Posterior vena cava (tissue), 2 donors: ENCODE measurements at regions not wholly inside any gene's neighbourhood (a gene's known extent, or its start where the extent isn't known, plus 50 kb on each side); places are given as distances from the start of the nearest gene placed in this dataset.
"Not testable (repeated sequence)": the region's sequence is repeated elsewhere in the genome, so short reads cannot be mapped to it uniquely, and the experiment has no call there.

ENCODE experiments used
- DNase-seq: peaks from one replicate; pipeline ENCODE4 v3.0.0-alpha.2; 2020; ENCODE audit warnings: low spot score
- intact Hi-C, 2 donors: fragments of 100-400 bp; cut with DNase I; formaldehyde crosslinking; loops; one replicate each; pipeline versions ENCODE4 v1.14.1 to v1.14.2; 2022 to 2023
- donor health status: DM: yes; HTN: yes; CAD: no.
- donor health status: DM: yes; HTN: yes; CAD: no.

DNA sequence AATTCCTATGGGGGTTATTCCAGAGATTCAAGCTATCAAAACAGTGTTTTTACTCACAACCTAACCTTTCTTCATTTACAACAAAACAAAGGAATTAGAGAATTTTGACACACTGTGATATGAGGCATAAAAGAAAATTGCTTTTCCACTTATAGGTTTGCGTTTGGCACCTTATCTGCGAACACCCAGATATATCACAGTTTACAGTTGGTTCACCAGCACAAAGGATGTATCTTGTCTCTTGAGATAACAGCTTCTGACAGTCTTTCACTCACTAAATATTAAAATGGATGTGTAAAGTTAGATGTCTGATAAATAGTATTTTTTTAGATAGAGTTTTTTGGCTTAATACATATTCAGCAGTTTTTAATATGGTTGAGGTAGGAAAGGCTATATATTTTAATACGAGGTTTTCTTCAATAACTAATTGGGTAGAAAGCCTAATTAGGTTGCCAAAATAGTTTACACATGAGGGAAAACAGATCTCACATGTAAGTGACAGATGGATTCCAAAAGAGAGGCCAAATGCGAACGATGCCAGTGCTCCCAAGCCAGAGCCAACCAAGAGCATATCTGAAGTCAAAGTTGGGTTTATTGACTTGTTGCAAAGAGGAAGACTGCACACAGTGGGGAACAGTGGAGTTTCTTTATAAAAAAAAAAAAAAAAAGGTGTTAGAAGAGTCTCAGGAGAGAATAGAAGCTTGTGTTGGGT is 1495.2 kb downstream of the MAT2B start:
- DNase-seq = no peak
- intact Hi-C loops = no loop called here

DNA sequence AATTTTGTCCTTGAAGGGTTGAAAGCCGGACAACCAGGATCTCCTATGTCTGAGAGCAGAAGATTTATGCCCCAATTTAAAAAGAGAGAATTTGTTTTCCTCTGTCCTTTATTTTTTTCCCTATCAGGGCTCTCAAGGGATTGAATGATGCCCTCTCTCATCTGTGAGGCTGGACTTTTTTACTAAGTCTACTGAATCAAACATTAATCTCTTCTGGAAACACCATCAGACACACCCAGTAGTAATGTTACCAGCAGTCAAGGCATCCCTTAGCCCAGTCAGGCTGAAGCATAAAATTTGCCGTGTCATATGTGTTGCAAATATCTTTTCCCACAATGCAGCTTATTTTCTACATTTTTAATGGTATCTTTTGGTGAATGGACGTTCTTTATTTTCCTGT is 1497.9 kb downstream of the MAT2B start:
- no peak for DNase-seq
- intact Hi-C loops = no loop called here

DNA sequence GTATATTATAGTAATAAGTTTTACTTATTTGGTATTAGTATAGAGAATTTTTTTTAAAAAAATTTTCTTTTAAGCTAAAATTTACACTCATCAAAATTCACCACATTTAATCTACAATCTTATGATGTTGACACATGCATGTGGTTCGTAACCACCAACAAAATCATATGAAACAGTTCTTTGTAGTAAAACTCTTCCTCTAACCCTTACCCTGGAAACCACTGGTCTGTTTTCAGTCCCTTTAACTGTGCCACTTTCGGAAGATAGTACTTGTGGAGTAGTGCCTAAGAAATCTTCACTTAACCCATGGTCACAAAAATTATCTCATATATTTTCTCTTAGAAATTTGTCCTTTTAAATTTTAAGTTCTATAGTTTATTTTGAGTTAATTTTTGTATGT is 1498.8 kb downstream of the MAT2B start:
- no peak for DNase-seq
- intact Hi-C loops = no loop called here

DNA sequence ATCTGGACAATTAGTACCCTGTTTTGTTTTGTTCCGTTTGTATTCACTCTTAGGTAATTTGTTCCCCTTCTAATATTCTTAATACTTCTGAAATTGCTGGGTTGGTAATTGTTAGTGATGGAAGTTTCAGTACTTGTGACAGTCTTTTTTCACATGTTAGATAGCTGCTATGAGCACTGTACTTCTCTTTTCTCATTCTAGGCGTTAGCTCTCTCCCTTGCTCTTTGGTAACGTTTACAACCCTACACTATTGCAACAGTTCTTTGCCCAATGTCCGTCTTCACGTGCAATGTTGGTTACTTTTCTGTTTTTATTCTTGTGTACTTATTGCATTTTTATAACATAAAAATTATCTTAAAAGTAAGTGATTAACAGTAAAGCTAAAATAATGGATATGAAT is 1509.0 kb downstream of the MAT2B start:
- DNase-seq = no peak
- intact Hi-C loops = no loop called here

DNA sequence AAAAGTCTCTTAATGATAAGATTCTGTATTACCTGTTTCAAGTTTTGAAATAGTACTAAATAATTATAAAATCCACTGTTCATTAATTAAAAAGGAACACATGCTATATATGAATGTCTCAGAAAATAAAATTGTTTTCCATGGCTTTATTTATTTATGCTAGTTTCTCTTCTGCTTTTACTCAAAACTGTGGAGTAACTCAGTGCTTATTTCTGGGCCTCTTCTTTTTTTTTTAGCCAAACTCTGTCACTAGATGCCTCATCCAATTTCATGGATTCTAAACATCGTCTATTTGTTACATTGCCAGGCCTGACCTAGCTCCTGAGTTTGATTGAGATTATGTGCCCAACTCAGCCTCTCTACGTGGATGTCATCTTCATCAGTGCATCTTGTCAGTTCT is 1509.7 kb downstream of the MAT2B start:
- intact Hi-C loops = no loop called here
- DNase-seq = no peak

DNA sequence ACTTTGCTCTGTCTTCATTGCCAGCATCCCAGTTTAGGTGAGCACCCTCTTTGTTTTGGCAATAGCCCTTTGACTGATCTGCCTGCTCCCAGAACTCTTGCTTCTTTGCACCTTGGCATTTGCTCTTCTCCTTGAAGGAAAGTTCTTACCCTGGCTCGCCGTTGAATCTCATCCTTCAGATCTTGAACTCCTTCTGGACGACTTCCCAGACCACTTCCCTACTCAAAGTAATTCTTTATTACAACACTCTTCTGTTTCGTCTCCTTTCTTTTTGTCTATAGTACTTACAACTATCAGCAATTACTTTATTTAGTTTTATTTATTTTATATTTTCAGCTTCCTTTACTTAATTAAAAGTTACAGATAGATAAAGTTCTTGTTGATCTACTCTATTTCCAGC is 1510.1 kb downstream of the MAT2B start:
- DNase-seq = no peak
- intact Hi-C loops = no loop called here

DNA sequence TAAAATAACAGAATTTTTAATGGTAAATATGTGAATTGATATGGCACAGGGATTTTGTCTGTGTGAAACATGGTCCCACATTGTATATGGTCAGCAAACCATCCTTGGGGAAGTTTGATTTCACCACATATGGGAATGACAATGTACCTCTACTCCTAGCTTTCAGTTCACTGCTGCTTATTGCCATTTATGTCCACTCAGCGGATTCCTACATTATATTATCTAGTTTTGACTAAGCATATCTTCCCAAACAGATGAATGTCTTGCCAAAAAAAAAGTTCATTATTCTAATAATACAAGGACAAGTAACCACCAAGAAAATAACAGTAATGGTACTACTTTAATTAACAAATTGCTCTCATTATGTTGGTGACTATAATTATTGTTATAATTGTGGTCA is 1521.6 kb downstream of the MAT2B start:
- no peak for DNase-seq
- intact Hi-C loops = no loop called here

DNA sequence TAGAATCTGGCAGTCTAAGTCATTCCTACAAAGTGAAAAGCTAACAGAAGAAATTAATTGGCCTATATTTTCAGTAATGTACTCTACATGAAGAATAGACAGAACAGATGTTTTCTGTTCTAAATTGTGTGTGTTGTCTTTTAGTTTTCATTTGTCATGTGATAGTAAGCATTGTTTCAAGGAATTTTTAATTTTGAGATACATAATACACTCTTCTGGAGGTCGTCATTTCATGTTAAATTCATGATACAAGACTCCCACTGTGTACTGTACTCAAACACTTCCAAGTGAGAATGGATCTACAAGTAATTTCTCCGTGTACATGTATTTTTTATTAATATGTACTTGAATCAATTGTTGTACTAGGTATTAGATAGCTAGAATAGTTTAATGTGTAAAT is 1522.9 kb downstream of the MAT2B start:
- no peak for DNase-seq
- intact Hi-C loops = no loop called here

DNA sequence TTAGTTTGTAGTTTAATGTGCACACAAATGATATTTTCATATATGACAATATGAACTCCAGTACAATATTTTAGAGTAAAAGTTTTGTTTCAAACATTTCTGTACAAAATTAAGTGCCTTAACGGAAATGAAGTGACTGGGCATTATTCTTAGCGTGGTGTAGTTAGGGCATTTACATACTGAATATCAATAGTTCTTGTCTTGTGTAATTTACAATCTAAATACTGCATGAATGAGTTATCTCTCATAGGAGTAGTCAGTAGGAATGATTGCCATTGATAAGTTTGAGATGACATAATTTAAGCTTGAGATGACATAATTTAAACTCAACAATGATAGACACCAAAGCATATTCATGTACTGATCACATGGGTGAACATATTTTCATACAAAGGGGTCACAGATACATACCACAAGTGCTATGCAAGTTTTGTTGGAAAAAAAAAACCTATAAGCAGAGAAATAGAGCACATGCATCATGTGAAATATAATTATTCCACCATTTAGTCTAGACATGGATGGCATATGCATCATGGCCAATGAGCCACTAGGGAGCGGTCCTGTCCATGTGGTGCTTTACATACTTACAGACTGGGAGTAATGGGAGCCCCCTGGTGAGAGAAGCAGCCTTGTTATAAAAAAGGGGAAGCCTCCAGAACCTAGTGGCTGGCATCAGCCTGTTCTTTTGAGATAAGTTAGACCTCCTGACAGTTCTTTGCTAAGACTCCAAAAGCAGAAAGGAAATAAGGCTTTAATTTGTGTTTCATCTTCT is 1523.9 kb downstream of the MAT2B start:
- intact Hi-C loops = no loop called here
- DNase-seq = no peak

DNA sequence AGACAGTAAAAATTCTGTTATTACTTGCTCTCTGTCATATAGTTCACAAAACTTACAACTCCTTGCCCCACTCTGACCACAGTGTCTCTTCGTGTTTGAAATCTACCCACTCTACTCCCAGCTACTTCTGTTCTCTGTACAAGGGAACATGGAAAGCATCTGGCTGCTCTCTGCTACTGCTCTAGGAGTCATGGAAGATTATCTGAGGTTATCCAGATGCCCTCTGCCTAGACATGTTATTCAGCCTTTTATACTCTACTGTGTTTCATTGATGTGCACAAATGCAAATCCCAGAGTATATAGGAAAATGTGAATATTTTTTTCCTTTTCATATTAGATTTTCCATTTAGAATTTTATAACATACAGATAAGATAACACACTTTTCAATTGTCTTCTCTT is 1525.6 kb downstream of the MAT2B start:
- intact Hi-C loops = no loop called here
- no peak for DNase-seq

DNA sequence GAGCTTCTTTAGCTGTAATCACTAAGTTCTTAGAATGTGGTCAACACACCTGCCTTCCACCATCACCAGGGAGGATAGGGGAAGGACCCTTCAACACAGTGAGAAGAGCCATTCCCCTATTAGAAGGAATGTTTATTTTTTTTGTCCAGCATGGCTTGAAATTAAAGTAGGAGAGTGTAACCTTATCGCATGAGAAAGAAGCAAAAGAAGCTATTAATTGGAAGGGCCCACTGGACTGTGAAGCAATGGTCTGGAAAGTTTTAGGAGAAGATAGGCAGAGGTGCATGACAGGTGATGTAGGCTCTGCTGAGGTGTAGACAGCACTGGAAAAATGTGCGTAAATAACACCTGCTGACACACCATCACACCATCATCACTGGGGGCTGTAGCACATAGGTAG is 1526.0 kb downstream of the MAT2B start:
- no peak for DNase-seq
- intact Hi-C loops = no loop called here

DNA sequence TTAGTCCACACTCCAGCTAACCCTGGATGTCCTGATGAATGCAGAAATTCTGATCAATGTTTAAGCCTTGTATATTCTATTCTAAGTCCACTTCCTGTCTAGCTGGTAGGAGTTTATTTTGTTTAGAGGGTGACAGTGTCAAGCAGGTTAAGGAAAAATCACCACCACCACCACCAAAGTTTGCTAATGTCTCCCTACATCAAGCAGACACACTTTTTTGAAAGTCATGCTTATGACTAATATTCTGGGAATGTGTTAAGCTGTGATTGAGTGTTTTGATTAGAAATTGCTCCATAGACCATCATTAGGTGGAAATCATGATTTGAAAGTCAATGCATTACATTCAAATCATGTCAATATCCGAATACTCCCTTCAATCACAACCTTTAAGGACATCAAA is 1530.1 kb downstream of the MAT2B start:
- no peak for DNase-seq
- intact Hi-C loops = no loop called here

DNA sequence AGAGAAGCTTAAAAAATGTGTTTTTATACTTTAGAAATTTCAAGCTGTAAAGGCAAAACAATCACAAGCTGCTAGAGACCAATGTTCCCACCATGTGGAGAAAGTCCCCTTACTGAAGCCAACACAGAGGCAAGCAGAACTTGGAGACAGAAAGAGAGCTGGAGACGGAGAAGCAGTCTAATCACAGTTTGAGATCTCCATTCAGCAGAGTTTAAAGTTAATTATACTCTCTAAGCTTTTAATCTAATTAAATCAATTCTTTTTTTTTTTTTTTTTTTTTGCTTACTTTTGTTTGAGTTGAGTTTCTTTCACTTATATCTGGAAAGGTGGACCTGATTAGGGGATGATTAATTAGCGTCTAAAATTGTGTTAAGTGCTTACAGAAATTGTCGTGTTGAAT is 1534.3 kb downstream of the MAT2B start:
- DNase-seq = no peak
- intact Hi-C loops = no loop called here

DNA sequence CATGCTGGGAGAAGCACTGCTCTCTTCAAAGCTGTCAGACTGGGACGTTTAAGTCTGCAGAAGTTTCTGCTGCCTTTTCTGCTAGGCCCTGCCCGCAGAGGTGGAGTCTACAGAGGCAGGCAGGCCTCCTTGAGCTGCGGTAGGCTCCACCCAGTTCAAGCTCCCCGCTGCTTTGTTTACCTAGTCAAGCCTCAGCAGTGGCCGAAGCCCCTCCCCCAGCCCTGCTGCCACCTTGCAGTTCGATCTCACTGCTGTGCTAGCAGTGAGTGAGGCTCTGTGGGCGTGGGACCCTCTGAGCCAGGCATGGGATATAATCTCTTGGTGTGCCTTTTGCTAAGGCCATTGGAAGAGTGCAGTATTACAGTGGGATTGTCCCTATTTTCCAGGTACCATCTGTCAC is 1540.5 kb downstream of the MAT2B start:
- peak; percentile 70 for DNase-seq
- intact Hi-C loops = not testable (repeated sequence)

DNA sequence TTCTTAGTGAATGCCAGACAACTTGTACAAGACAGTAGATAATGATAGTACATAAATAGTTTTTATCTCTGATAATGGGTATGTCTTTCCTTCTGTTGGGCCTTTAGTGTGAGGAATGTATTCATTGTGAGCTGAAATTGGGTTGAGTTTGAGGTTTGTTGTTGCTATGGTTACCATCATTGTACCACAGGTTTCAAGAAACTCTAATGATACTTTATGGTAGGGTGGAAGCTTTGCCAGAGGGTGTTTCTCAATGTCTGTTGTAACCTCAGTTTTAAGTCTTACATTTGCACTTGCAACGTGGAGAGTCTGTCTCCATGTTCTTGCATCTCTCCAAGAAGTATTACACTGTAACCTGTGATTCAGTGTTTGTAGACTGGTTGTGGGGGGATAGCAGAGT is 1550.1 kb downstream of the MAT2B start:
- intact Hi-C loops = no loop called here

DNA sequence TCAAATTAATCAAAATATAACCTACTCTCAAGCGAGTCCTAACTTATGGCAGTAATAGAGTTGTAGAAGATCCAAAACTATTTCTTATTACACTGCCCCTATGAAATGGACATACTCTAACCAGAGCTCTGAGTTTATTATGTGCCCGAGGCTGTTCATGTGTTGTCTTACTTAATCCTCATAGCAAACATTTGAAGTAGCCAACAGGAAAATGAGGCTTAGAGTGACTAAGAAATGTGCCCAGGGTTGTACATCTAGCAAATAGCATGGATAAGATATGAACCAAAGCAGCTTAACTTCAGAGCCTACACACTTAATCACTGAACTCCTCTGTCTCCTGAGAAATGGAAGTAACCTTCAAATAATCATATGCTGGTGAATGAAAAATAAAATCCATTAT is 1551.7 kb downstream of the MAT2B start:
- intact Hi-C loops = no loop called here
- DNase-seq = no peak

More for the DNA sequence above, 1550.1 kb downstream of the MAT2B start:
- no peak for DNase-seq

DNA sequence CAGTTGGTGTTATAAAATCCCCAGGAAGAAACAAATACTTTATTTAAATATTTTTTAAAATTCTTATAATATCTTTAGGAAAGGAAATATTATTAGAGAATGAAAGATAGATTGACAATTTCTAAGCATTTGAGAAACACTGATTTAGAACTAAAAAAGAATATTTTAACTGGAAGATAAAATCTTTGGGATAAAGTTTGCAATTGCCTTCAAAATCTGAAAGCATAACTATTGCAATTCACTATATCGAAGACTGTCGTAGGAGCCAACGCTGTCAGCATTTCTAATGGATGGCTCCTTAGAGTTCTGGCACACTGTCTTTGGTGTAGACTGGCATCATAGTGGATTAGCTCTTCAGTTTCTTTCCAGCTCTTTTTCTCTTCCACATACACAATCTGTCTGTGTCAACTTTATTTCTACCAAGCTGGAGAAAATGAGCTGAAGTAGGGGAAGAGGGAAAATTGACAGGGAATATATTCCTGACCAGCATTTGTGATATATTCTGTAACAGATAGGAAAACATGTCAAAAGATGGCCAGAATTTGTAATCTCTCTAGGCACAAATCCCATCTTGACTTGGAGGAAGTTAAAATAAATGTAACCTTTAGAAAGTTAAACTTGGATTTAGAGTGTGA is 1561.4 kb downstream of the MAT2B start:
- intact Hi-C loops = no loop called here
- no peak for DNase-seq

DNA sequence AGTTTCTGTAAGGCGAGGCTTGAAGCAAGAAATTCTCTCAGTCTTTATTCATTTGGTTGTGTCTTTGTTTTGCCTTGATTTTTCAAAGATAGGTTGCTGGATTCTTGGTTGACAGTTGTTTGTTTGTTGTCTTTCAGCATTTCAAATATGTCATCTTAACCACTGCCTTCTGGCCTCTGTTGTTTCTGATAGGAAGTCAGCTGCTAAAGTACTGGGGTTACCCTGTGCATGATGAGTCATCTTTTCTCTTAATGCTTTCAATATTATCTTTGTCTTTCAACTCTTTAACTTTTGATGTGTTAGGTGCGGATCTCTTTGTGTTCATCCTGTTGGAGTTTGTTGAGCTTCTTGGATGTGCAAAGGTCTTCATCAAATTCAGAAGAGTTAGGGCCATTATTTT is 1571.3 kb downstream of the MAT2B start:
- no peak for DNase-seq
- intact Hi-C loops = no loop called here

DNA sequence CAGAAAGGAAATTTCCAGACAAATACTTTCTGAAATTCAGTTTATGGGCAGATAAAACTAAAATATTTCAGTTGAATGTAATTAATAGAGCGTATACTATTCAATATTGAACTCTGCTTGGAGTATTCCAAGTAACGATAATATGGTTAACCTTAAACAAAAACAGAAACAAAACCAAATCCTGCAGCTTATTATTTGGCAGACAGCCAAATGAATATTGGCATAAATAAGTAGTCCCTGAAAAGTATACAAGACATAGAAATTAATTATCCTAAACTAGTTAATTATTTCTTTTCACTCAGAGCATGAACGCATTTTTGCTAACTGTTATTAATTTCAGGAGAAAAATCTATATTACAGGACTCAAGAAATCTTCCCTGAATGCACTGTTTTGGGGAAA is 1574.0 kb downstream of the MAT2B start:
- intact Hi-C loops = no loop called here

DNA sequence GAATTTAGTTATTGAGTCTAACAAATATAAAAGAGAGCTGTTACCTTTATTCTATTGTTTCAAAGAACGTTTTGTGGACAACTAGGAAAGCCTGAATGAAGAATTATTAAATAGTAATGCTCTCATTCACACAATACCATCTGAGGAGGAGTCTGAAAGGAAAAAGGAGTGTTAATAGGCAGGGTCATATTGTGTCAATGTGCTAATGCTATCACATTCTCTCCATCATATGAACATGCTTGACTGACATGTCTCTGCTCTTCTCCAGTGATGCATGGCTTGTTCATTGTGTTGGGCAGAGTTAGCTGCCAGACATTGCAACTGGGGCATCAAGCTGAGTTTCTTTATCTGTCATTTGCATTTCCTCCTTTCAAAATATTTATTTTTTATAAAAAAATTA is 1578.0 kb downstream of the MAT2B start:
- intact Hi-C loops = no loop called here
- no peak for DNase-seq

More for the DNA sequence above, 1574.0 kb downstream of the MAT2B start:
- no peak for DNase-seq

DNA sequence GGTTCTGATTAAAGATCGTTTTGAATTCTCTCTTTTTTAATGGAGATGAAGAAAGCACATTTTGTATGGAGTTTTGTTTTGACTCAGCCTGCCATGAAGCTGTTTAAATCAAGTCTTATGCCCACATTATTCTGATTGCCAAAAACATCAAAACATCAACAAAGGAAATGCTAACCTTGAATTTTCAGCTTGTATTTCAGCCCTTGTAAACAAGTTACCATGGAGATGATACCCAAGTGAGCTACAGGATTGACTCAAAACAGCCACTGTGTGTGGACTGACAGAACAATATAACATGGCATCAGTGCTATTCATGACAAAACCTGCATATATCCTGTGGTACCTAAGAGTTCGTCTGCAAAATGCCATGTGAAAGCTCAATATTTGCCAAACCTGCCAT is 1581.0 kb downstream of the MAT2B start:
- DNase-seq = no peak
- intact Hi-C loops = no loop called here
